GM12892 (cell line): ENCODE measurements at regions not wholly inside any gene's neighbourhood (a gene's known extent, or its start where the extent isn't known, plus 50 kb on each side); places are given as distances from the start of the nearest gene placed in this dataset.

Experiments used
- POLR2A ChIP-seq: IDR thresholded peaks from 2 replicates; pipeline ENCODE4 v1.6.1; 2011; ENCODE audit warnings: low read depth, low read length, control low read depth
- POLR2AphosphoS5 ChIP-seq: IDR thresholded peaks from 2 replicates; pipeline ENCODE4 v1.6.1; 2011; ENCODE audit warnings: low read depth, low read length, control low read depth
- TAF1 ChIP-seq: IDR thresholded peaks from 2 replicates; pipeline ENCODE4 v1.6.1; 2011; ENCODE audit warnings: low read depth, mild to moderate bottlenecking, control low read depth, low read length, borderline replicate concordance

- TF ChIP-seq POLR2AphosphoS5 (no peak), POLR2A (no peak), TAF1 (no peak)
Measured at GRCh38 chrX:138006180-138006579, 440.3 kb downstream of the ZIC3 start.
